Nephron progenitor cell (in vitro differentiated cells): ENCODE measurements at regions not wholly inside any gene's neighbourhood (a gene's known extent, or its start where the extent isn't known, plus 50 kb on each side); places are given as distances from the start of the nearest gene placed in this dataset.

Source experiments
- DNase-seq: peaks from one replicate; pipeline ENCODE4 v3.0.0; 2021
- H3K27ac Mint-ChIP-seq: 2 replicates; pipeline ENCODE4 v1.8.0; 2021; ENCODE audit warnings: mild to moderate bottlenecking, moderate library complexity, mixed read lengths
- H3K27me3 Mint-ChIP-seq: 2 replicates; pipeline ENCODE4 v1.8.0; 2021; ENCODE audit warnings: mild to moderate bottlenecking, low read depth, mixed read lengths; ENCODE audit not compliant: poor library complexity
- H3K36me3 Mint-ChIP-seq: 2 replicates; pipeline ENCODE4 v1.8.0; 2021; ENCODE audit warnings: low read depth, mixed read lengths
- H3K4me1 Mint-ChIP-seq: 2 replicates; pipeline ENCODE4 v1.8.0; 2021; ENCODE audit warnings: mixed read lengths
- H3K4me3 Mint-ChIP-seq: 2 replicates; pipeline ENCODE4 v1.8.0; 2021; ENCODE audit warnings: mild to moderate bottlenecking, moderate library complexity, mixed read lengths
- H3K9me3 Mint-ChIP-seq: 2 replicates; pipeline ENCODE4 v1.8.0; 2021; ENCODE audit warnings: mild to moderate bottlenecking, moderate library complexity, mixed read lengths
- TF ChIP-seq, protein P1 (sequence below): fragments of 200-600 bp; sonication (generic); IDR thresholded peaks from 2 replicates; pipeline ENCODE4 v1.5.0; 2021; ENCODE audit warnings: antibody characterized with exemption

- no peak overlapping the region for H3K27ac Mint-ChIP-seq
Measured at GRCh38 chr20:23255106-23255505, 95.5 kb upstream of the NXT1 start.

DNA sequence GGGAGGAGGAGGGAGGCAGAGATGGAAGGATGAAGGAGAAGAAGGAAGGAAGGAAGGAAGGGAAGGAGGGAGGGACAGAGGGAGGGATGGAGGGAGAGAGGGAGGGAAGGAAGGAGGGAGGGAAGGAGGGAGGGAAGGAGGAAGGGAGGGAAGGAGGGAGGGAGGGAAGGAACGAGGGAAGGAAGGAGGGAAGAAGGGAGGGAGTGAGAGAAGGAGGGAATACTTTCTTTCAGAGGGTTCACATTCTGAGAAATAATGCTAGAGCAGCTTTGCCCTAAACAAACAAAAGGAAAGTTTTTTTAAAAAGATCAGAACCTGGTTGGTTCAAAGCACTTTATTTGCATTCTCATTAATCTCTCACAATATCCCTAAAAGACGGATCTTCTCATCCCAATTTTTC lies 96.1 kb upstream of the NXT1 start:
- TF ChIP-seq, protein P1, sequence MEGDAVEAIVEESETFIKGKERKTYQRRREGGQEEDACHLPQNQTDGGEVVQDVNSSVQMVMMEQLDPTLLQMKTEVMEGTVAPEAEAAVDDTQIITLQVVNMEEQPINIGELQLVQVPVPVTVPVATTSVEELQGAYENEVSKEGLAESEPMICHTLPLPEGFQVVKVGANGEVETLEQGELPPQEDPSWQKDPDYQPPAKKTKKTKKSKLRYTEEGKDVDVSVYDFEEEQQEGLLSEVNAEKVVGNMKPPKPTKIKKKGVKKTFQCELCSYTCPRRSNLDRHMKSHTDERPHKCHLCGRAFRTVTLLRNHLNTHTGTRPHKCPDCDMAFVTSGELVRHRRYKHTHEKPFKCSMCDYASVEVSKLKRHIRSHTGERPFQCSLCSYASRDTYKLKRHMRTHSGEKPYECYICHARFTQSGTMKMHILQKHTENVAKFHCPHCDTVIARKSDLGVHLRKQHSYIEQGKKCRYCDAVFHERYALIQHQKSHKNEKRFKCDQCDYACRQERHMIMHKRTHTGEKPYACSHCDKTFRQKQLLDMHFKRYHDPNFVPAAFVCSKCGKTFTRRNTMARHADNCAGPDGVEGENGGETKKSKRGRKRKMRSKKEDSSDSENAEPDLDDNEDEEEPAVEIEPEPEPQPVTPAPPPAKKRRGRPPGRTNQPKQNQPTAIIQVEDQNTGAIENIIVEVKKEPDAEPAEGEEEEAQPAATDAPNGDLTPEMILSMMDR, result no peak
- no peak for DNase-seq
- peaks cover 10% of the 10 kb centered on the region for H3K27me3 Mint-ChIP-seq
- no peaks in the 10 kb centered on the region for H3K9me3 Mint-ChIP-seq
- H3K4me1 Mint-ChIP-seq, result peaks cover 29% of the 10 kb centered on the region
- H3K36me3 Mint-ChIP-seq, result no peaks in the 10 kb centered on the region
- H3K27ac Mint-ChIP-seq, result no peak overlapping the region
- no peak overlapping the region for H3K4me3 Mint-ChIP-seq

More at GRCh38 chr20:23255106-23255505, 95.5 kb upstream of the NXT1 start:
- TF ChIP-seq, protein P1, result no peak
- peaks cover 10% of the 10 kb centered on the region for H3K27me3 Mint-ChIP-seq
- H3K4me3 Mint-ChIP-seq, result no peak overlapping the region
- peaks cover 29% of the 10 kb centered on the region for H3K4me1 Mint-ChIP-seq
- no peaks in the 10 kb centered on the region for H3K9me3 Mint-ChIP-seq
- no peak for DNase-seq
- no peaks in the 10 kb centered on the region for H3K36me3 Mint-ChIP-seq

DNA sequence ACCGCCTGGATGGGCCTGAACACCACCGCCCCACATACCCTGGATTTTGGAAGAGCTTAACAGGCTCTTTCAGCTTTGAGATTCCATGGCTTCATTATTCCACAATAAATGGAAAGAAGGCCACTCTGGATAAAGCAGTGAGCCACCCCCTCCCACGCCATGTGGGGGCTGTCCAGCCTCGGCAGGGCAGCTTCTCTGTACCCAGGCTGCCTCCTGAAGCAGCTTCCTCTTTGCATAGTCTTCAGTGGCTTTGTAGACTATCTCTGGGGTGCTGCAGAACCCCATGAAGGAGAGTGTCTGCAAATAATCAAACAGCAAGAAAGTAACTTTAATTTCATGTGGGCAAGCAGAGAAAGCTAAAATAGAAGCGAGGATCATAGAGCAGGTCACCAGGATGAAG lies 96.6 kb upstream of the NXT1 start:
- H3K4me1 Mint-ChIP-seq, result peaks cover 29% of the 10 kb centered on the region
- peaks cover 13% of the 10 kb centered on the region for H3K27me3 Mint-ChIP-seq
- no peak overlapping the region for H3K27ac Mint-ChIP-seq
- H3K9me3 Mint-ChIP-seq, result no peaks in the 10 kb centered on the region
- H3K4me3 Mint-ChIP-seq, result no peak overlapping the region
- DNase-seq, result no peak
- TF ChIP-seq, protein P1, result no peak
- H3K36me3 Mint-ChIP-seq, result no peaks in the 10 kb centered on the region

GRCh38 chr20:23253524-23253923 lies 97.1 kb upstream of the NXT1 start:
- Mint-ChIP-seq H3K27me3 (peaks cover 13% of the 10 kb centered on the region), H3K27ac (no peak overlapping the region)

GRCh38 chr20:23251779-23252178 lies 98.8 kb upstream of the NXT1 start:
- H3K27me3 Mint-ChIP-seq, result peaks cover 17% of the 10 kb centered on the region
- H3K27ac Mint-ChIP-seq, result no peak overlapping the region
- no peak overlapping the region for H3K4me3 Mint-ChIP-seq
- no peak for DNase-seq
- H3K36me3 Mint-ChIP-seq, result no peaks in the 10 kb centered on the region
- TF ChIP-seq, protein P1, result no peak
- peaks cover 23% of the 10 kb centered on the region for H3K4me1 Mint-ChIP-seq
- no peaks in the 10 kb centered on the region for H3K9me3 Mint-ChIP-seq

More at GRCh38 chr20:23253524-23253923, 97.1 kb upstream of the NXT1 start:
- DNase-seq, result no peak
- H3K9me3 Mint-ChIP-seq, result no peaks in the 10 kb centered on the region
- TF ChIP-seq, protein P1, result no peak
- no peak overlapping the region for H3K4me3 Mint-ChIP-seq
- peaks cover 29% of the 10 kb centered on the region for H3K4me1 Mint-ChIP-seq
- no peaks in the 10 kb centered on the region for H3K36me3 Mint-ChIP-seq

DNA sequence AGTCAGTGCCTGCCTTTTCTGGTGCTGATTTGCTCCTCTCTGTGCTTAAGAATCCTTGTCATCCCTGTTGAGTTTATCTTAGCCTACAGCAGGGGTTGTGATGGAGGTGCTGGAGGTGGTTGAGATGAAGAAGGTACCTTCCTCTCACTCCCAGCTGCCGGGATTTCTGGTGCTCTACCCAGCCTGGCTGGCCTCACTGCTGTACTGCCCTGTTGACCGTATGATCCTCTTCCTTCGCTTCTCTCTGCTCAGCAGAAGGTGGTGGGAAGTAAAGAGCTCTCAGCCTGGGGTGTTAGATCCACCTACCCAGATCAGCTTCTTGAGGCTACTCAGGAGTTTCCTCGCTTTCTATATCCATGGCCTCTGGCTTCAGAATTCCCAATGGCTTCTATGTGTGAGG lies 101.0 kb upstream of the NXT1 start:
- TF ChIP-seq, protein P1, result no peak
- Mint-ChIP-seq H3K9me3 (no peaks in the 10 kb centered on the region), H3K4me3 (no peak overlapping the region), H3K27me3 (peaks cover 17% of the 10 kb centered on the region), H3K36me3 (no peaks in the 10 kb centered on the region), H3K4me1 (peaks cover 14% of the 10 kb centered on the region), H3K27ac (no peak overlapping the region)
- DNase-seq, result no peak
